ENCODE measurements at regions not wholly inside any gene's neighbourhood (a gene's known extent, or its start where the extent isn't known, plus 50 kb on each side); places are given as distances from the start of the nearest gene placed in this dataset.
"Not testable (repeated sequence)": the region's sequence is repeated elsewhere in the genome, so short reads cannot be mapped to it uniquely, and the experiment has no call there.

- no peak for DNase-seq (ENCODE audit: low spot score)
Measured at GRCh38 chr4:78660559-78660958, 109.0 kb downstream of the ANXA3 start.

- no peak for DNase-seq (ENCODE audit: low spot score)
Measured at GRCh38 chr4:78661086-78661690, 109.6 kb downstream of the ANXA3 start.

GRCh38 chr4:78661921-78662521 is 110.5 kb downstream of the ANXA3 start:
- no peak for DNase-seq (ENCODE audit: low spot score)

GRCh38 chr4:78662658-78663057 is 111.1 kb downstream of the ANXA3 start:
- DNase-seq (ENCODE audit: low spot score) = no peak

- not testable (repeated sequence) for DNase-seq (ENCODE audit: low spot score)
Measured at GRCh38 chr4:78664296-78664695, 111.9 kb upstream of the BMP2K start.

- DNase-seq (ENCODE audit: low spot score) = no peak
Measured at GRCh38 chr4:78665216-78665770, 110.9 kb upstream of the BMP2K start.

- no peak for DNase-seq (ENCODE audit: low spot score)
Measured at GRCh38 chr4:78666830-78667258, 109.3 kb upstream of the BMP2K start.

GRCh38 chr4:78667325-78667724 is 108.8 kb upstream of the BMP2K start:
- DNase-seq (ENCODE audit: low spot score) = no peak

- DNase-seq (ENCODE audit: low spot score) = no peak
Measured at GRCh38 chr4:78667764-78668163, 108.4 kb upstream of the BMP2K start.

- no peak for DNase-seq (ENCODE audit: low spot score)
Measured at GRCh38 chr4:78669453-78669852, 106.7 kb upstream of the BMP2K start.

GRCh38 chr4:78671903-78672815 is 104.0 kb upstream of the BMP2K start:
- DNase-seq (ENCODE audit: low spot score) = no peak

- no peak for DNase-seq (ENCODE audit: low spot score)
Measured at GRCh38 chr4:78673337-78673736, 102.8 kb upstream of the BMP2K start.

- no peak for DNase-seq (ENCODE audit: low spot score)
Measured at GRCh38 chr4:78675325-78675724, 100.8 kb upstream of the BMP2K start.

- no peak for DNase-seq (ENCODE audit: low spot score)
Measured at GRCh38 chr4:78682070-78682469, 94.1 kb upstream of the BMP2K start.

- no peak for DNase-seq (ENCODE audit: low spot score)
Measured at GRCh38 chr4:78683352-78683751, 92.8 kb upstream of the BMP2K start.

- DNase-seq (ENCODE audit: low spot score) = no peak
Measured at GRCh38 chr4:78684325-78685079, 91.6 kb upstream of the BMP2K start.

- no peak for DNase-seq (ENCODE audit: low spot score)
Measured at GRCh38 chr4:78687818-78688217, 88.3 kb upstream of the BMP2K start.

GRCh38 chr4:78688366-78688765 is 87.8 kb upstream of the BMP2K start:
- DNase-seq (ENCODE audit: low spot score) = no peak

GRCh38 chr4:78689261-78689660 is 86.9 kb upstream of the BMP2K start:
- no peak for DNase-seq (ENCODE audit: low spot score)

- no peak for DNase-seq (ENCODE audit: low spot score)
Measured at GRCh38 chr4:78689700-78690323, 86.3 kb upstream of the BMP2K start.

- no peak for DNase-seq (ENCODE audit: low spot score)
Measured at GRCh38 chr4:78691334-78691754, 84.8 kb upstream of the BMP2K start.

Measured in LoVo (cell line).